Ammon's horn (tissue), 1 donor: ENCODE measurements at regions not wholly inside any gene's neighbourhood (a gene's known extent, or its start where the extent isn't known, plus 50 kb on each side); places are given as distances from the start of the nearest gene placed in this dataset.
"Not testable (repeated sequence)": the region's sequence is repeated elsewhere in the genome, so short reads cannot be mapped to it uniquely, and the experiment has no call there.

Experiments
- DNase-seq: peaks from one replicate; pipeline ENCODE4 v3.0.0-alpha.2; 2016; ENCODE audit warnings: low spot score

GRCh38 chr6:60789601-60790000 is 1496.4 kb downstream of the KHDRBS2 start:
- DNase-seq: not testable (repeated sequence)

GRCh38 chr6:60782698-60783464 is 1503.1 kb downstream of the KHDRBS2 start:
- not testable (repeated sequence) for DNase-seq

- DNase-seq: peak; percentile 13
Observed at GRCh38 chr6:60779591-60779990, 1506.4 kb downstream of the KHDRBS2 start.

- DNase-seq: not testable (repeated sequence)
Observed at GRCh38 chr6:60767791-60768499, 1518.1 kb downstream of the KHDRBS2 start.

- DNase-seq: not testable (repeated sequence)
Observed at GRCh38 chr6:60765331-60765730, 1520.7 kb downstream of the KHDRBS2 start.

- DNase-seq: not testable (repeated sequence)
Observed at GRCh38 chr6:60763464-60764080, 1522.5 kb downstream of the KHDRBS2 start.

- DNase-seq: not testable (repeated sequence)
Observed at GRCh38 chr6:60760928-60761327, 1525.1 kb downstream of the KHDRBS2 start.

GRCh38 chr6:60759149-60759825 is 1526.7 kb downstream of the KHDRBS2 start:
- not testable (repeated sequence) for DNase-seq

- not testable (repeated sequence) for DNase-seq
Observed at GRCh38 chr6:60758725-60759124, 1527.3 kb downstream of the KHDRBS2 start.

- no peak for DNase-seq
Observed at GRCh38 chr6:60754879-60755278, 1531.1 kb downstream of the KHDRBS2 start.

- DNase-seq: not testable (repeated sequence)
Observed at GRCh38 chr6:60750353-60751081, 1535.5 kb downstream of the KHDRBS2 start.

GRCh38 chr6:60747765-60748556 is 1538.1 kb downstream of the KHDRBS2 start:
- DNase-seq: not testable (repeated sequence)

- DNase-seq: not testable (repeated sequence)
Observed at GRCh38 chr6:60737764-60738425, 1548.1 kb downstream of the KHDRBS2 start.

- not testable (repeated sequence) for DNase-seq
Observed at GRCh38 chr6:60737315-60737714, 1548.7 kb downstream of the KHDRBS2 start.

GRCh38 chr6:60723935-60724334 is 1562.1 kb downstream of the KHDRBS2 start:
- not testable (repeated sequence) for DNase-seq

GRCh38 chr6:60695232-60695631 is 1590.8 kb downstream of the KHDRBS2 start:
- no peak for DNase-seq

- no peak for DNase-seq
Observed at GRCh38 chr6:60687085-60687484, 1598.9 kb downstream of the KHDRBS2 start.

- no peak for DNase-seq
Observed at GRCh38 chr6:60681806-60682205, 1604.2 kb downstream of the KHDRBS2 start.

- no peak for DNase-seq
Observed at GRCh38 chr6:60679175-60679574, 1606.8 kb downstream of the KHDRBS2 start.

GRCh38 chr6:60671369-60671768 is 1614.7 kb downstream of the KHDRBS2 start:
- DNase-seq: no peak
